Right lobe of liver (tissue), 4 donors: ENCODE measurements at regions not wholly inside any gene's neighbourhood (a gene's known extent, or its start where the extent isn't known, plus 50 kb on each side); places are given as distances from the start of the nearest gene placed in this dataset.

Experiments used
- CTCF ChIP-seq, 4 donors: fragments of 200-600 bp in 3 of 4; fragments of 450-650 bp in 1 of 4; IDR thresholded peaks; one replicate each; pipeline versions ENCODE4 v1.5.1 to v1.8.0; 2016 to 2022; ENCODE audit warnings: antibody characterized with exemption in 4 of 4, mild to moderate bottlenecking in 2 of 4
- POLR2A ChIP-seq: fragments of 450-650 bp; IDR thresholded peaks from one replicate; pipeline ENCODE4 v1.6.1; 2017; ENCODE audit warnings: antibody characterized with exemption, mild to moderate bottlenecking
- donor health status: DM: no; HTN: no; CAD: no.
- donor health status: DM: no; HTN: no; CAD: no.
- donor health status: DM: no; HTN: yes; CAD: no.

- TF ChIP-seq POLR2A (no peak), CTCF (IDR thresholded peaks at IDR 0.05) (no peak)
Observed at GRCh38 chr6:27669295-27669623, 196.4 kb upstream of the ZNF184 start.
